GM21723 (cell line): ENCODE measurements at regions not wholly inside any gene's neighbourhood (a gene's known extent, or its start where the extent isn't known, plus 50 kb on each side); places are given as distances from the start of the nearest gene placed in this dataset.
A peak's percentile ranks its signal among the peaks of the same experiment; 100 is the strongest.
"Not testable (repeated sequence)": the region's sequence is repeated elsewhere in the genome, so short reads cannot be mapped to it uniquely, and the experiment has no call there.

Experiments
- ATAC-seq: cut with Tn5 transposase; IDR thresholded peaks from one replicate; pipeline ENCODE4 v1.9.1; 2021; ENCODE audit warnings: mild to moderate bottlenecking, moderate library complexity; ENCODE audit not compliant: unreplicated experiment

GRCh38 chr14:46596236-46596635, 55.3 kb downstream of the RPL10L start:
- ATAC-seq, result no peak

- ATAC-seq, result no peak
These were observed 68.8 kb downstream of the RPL10L start for GRCh38 chr14:46582826-46583225.

GRCh38 chr14:46581036-46581671, 70.4 kb downstream of the RPL10L start:
- no peak for ATAC-seq

DNA sequence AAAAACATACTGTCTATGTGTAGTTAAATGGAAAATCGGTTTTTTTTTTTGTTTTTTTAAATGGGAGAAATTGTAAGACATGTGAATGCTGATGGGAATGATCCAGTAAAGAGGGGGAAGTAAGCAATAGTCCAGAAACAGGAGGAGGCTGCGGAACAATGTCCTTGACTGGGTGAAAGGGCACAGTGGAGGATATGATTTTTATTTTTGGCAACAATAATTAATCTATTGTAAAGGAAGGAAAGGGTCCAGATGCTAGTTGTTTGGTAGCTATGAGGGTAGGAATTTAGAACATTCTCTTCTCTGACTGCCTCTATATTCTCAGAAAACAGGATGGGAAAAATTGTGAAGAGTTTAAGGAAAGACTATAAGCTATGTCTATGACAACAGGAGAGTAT, 76.6 kb downstream of the RPL10L start:
- ATAC-seq, result no peak

DNA sequence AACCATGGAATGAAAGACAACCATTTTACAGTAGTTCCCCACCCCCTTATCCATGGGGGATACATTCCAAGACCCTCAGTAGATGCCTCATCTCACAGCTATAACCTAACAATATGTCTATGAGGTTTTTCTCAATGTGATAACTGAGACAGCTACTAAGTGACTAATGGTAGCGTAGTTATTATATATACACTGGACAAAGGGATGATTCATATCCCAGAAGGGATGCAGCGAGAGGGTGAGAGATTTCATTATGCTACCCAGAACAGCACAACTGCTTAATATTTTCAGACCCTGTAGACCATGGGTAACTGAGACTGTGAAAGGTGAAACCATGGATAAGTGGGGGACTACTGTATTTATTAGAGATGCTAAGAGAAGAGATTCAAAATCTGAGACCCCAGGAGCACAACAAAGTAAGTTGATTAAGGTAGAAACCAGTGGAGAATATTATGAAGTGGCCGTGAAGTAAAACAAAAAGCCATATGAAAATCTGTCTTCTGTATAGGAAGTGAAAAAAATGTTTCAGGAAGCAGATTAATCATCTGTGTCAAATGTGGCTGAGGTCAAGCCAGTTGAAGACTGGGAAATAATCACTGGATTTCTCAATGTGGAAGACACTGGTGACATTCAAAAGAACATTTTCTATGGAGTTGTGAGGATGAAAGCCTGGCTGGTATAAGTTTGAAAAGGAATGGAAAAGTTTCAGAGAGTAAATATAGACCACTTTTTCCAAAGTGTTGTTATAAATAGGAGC, 77.2 kb downstream of the RPL10L start:
- ATAC-seq, result no peak

DNA sequence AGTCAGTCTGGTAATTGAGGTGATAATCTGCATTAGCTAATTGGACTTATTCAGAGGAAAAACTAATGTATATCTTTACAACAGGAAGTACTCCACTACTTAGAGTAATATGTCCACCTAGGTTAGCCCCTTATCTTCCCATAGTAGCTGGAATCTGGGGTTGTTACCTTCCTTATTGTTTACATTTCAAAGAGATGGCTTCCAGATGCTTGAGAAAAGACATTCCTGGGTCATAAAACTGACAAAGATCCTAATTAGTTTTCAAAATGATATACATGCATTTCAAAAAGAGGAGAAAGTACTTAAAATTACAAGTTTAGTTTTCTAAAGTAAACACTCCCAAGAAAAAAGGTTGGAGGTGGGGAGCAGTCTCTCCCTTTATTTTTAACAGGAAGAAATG, 78.1 kb downstream of the RPL10L start:
- no peak for ATAC-seq

GRCh38 chr14:46571970-46572369, 79.6 kb downstream of the RPL10L start:
- no peak for ATAC-seq

DNA sequence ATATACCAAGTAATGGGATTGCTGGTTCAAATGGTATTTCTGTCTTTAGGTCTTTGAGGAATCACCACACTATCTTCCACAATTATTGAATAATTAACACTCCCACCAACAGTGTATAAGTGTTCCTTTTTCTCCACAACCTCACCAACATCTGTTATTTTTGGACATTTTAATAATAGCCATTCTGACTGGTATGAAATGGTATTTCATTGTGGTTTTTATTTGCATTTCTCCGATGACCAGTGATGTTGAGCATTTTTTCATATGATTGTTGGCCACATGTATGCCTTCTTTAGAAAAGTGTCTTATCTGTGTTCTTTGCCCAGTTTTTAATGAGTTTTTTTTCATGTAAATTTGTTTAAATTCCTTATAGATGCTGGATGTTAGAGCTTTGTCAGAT, 83.4 kb downstream of the RPL10L start:
- ATAC-seq, result not testable (repeated sequence)

DNA sequence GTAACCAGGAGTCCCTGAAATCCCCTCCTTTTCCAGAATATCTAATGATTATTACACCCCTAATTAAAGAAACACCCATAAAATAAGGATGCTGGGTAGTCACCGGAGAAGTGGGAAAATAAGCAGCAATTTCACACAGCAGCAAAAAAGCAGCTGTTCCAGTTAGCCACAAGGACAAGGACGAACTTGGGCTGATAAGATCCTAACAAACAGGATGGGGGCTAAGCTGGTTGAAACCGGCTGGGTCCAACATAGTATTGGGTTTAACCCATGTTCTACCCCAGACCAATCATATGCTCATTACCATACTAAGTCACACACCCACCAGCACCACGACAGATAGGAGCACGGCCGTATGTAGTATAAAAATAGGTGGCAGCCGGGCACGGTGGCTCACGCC, 100.7 kb downstream of the RPL10L start:
- no peak for ATAC-seq

DNA sequence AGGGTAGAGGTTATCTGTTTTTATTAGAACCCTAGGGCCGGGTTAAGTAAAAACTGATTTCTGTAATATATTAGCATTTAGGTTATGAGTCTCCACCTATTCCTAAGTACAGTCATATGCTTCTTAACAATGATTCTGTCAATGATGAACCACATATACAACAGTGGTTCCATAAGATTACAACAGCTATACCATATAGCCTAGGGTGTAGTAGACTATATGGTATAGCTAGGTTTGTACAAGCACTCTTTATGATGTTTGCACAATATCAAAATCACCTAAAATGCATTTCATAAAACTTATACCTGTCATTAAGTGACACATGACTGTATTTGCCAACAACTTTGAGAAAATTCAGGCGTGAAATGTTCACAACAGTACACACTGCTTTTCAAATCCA, 110.6 kb downstream of the RPL10L start:
- no peak for ATAC-seq

GRCh38 chr14:46519121-46519520, 132.5 kb downstream of the RPL10L start:
- no peak for ATAC-seq

DNA sequence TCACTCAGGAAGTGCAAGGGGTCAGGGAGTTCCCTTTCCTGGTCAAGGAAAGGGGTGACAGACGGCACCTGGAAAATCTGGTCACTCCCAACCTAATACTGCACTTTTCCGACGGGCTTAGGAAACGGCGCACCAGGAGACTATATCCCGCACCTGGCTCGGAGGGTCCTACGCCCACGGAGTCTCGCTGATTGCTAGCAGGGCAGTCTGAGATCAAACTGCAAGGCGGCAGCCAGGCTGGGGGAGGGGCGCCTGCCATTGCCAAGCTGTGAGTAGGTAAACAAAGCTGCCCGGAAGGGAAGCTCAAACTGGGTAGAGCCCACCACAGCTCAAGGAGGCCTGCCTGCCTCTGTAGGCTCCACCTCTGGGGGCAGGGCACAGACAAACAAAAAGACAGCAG, 142.8 kb downstream of the RPL10L start:
- ATAC-seq, result not testable (repeated sequence)

DNA sequence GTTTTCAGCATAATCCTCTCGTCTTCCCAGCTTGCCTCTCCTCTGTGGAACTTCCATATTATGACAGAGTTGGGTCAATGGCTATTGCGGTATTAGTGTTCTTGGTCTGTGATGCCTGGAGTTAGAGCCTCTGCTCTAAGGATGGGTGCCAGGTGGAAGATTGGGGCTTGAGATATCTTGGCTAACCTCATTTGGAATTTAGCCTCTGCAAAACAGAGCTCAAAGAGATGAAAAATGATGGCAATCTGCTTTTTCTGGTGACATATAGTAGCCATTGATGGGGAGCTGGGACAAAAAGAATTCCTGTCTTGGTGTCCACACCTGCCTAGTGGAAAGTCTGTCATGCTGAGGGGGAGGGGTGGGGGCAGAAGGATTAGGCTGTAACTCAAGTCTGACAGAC, 152.1 kb downstream of the RPL10L start:
- no peak for ATAC-seq

- ATAC-seq, result no peak
These were observed 155.2 kb downstream of the RPL10L start for GRCh38 chr14:46496409-46496808.

DNA sequence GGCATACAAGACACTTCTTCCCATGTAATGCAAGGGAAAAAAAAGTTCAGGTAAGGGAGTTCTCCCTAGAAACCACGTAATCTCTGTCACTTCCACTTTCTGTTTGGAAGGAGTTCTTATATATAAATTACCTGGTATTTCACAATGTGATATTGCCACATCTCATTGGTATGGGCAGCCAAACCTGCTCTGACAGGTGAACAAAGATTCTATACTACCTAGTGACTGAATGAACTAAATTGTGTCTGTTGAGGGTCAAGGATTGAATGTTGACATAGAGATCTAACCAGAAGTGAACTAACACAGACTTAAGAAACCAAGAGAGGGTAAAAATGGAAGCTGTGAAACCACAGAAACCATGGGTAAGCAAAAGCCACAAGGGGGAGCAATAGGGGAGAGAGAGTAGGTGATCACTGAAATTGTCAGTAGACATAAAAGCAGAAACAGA, 161.3 kb downstream of the RPL10L start:
- peak; percentile 98 for ATAC-seq

DNA sequence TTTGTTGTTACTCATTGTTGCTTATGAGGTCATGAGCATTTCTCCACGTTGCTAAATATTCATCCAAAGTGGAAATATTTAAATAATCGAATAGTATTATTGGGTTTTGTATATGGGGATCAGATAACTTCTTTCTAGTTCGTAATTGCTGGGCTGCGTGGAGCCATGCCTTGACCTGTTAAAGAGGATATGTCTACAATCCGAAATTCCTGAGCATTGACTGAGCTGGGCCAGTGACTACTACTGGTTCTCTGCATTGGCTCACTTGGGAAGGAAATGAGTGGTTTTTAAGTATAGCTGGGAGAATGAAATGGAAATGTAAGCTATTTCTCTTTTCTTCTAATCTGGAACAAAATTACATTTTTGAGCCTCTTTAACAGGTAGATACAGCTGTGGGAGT, 163.2 kb downstream of the RPL10L start:
- ATAC-seq, result no peak

DNA sequence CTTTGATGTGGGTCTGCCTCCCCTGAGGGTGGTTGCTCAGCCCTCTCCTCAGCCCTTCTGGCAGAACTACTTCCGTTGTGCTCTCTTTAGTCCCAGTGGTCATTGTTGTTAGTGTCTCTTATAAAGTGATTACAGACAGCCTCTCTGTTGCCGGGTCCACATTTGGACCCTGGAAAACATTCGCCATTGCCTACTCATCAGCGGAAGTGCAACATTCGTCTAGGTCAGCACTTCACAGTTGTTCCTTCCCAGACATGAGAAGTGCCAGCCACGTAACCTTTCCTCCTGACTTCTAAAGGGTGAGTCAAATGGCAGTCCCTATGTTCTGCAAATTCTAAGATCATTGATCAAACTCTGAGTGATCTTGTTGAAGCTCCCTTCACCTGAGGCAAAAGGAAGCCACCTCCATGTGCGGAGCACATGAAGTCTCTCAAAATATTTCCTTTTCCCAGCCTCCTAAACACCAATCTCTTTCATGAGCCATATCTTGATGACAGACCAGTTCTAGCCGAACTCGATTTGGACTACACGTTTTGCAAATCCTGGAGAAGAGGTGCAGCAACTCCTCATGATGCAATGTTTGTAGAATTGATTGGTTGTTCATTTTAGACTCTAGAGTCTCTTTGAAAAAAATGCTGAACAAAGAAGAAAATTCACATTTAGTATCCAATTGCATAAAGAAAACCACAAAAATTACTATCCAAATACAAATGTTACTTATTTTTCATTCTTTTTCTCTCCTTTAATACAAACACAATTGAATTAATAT, 163.8 kb downstream of the RPL10L start:
- ATAC-seq, result no peak

DNA sequence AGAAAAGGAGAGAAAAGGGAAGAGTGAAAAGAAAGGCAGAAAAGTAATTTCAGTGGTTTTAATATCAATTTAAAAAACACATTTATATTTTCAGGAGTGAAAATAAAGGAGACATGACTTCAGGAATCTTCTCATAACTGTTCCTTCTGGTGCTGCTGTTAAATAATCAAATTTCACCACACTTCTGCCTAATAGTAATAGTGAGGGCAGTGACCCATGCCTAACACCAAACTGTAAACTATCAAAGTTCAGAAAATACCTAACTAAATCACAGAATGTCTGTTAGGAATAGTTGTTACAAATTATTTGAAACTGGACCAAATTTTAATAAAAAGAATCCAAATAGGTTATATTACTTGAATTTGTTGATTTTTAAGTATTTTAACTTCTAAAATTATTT, 169.4 kb downstream of the RPL10L start:
- ATAC-seq, result no peak

GRCh38 chr14:46480817-46481216, 170.8 kb downstream of the RPL10L start:
- no peak for ATAC-seq

DNA sequence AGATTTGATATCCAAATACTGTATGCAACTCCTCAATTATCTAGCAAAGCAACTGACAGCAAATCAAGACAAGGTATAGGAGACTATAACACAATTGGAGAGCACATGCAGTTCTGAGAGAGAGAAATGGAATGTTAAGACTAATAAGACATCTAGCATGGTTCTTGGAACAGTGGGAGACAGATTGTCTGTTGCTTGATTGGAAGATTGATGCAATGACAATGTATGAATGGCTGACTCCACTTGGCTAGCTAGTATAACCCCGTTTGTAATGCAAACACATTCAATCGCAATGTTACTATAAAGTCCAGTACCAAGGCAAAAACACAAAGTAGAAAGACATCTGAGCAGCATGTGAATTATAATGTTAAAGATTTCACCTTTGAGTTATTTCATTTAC, 179.3 kb downstream of the RPL10L start:
- no peak for ATAC-seq

- ATAC-seq, result no peak
These were observed 187.2 kb downstream of the RPL10L start for GRCh38 chr14:46464341-46464740.

GRCh38 chr14:46451800-46452199, 199.8 kb downstream of the RPL10L start:
- ATAC-seq, result no peak
